Breast epithelium (tissue), 3 donors: ENCODE measurements at regions not wholly inside any gene's neighbourhood (a gene's known extent, or its start where the extent isn't known, plus 50 kb on each side); places are given as distances from the start of the nearest gene placed in this dataset.

ENCODE experiments used
- POLR2A ChIP-seq: fragments of 450-650 bp; IDR thresholded peaks from one replicate; pipeline ENCODE4 v1.6.1; 2016; ENCODE audit warnings: antibody characterized with exemption, mild to moderate bottlenecking, moderate library complexity
- TF ChIP-seq, protein P1 (sequence below), 3 donors: fragments of 450-650 bp; IDR thresholded peaks; one replicate each; pipeline ENCODE4 v1.5.1; 2016 to 2017; ENCODE audit warnings: antibody characterized with exemption in 3 of 3, mild to moderate bottlenecking in 3 of 3, moderate library complexity in 3 of 3

DNA sequence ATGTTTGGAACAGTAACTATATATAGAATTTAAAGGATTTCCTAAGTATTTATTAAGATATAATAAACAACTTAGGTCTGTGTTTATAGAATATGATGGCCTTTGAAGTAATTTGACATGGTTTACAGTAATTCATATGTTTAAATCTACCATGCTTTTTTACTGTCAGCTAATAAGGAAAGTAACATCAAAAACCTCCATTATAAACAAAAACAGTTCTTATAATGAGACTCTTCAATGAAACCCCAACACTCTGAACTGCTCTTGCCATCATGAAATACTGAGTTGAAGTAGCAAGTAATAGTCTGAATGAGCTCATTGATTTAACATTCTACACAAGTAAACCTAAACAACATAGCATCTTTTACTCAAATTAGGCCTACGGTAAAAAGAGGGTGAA, 1236.5 kb downstream of the FSTL5 start:
- TF ChIP-seq, protein P1, sequence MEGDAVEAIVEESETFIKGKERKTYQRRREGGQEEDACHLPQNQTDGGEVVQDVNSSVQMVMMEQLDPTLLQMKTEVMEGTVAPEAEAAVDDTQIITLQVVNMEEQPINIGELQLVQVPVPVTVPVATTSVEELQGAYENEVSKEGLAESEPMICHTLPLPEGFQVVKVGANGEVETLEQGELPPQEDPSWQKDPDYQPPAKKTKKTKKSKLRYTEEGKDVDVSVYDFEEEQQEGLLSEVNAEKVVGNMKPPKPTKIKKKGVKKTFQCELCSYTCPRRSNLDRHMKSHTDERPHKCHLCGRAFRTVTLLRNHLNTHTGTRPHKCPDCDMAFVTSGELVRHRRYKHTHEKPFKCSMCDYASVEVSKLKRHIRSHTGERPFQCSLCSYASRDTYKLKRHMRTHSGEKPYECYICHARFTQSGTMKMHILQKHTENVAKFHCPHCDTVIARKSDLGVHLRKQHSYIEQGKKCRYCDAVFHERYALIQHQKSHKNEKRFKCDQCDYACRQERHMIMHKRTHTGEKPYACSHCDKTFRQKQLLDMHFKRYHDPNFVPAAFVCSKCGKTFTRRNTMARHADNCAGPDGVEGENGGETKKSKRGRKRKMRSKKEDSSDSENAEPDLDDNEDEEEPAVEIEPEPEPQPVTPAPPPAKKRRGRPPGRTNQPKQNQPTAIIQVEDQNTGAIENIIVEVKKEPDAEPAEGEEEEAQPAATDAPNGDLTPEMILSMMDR (IDR thresholded peaks at IDR 0.05): no peak
- no peak for TF ChIP-seq POLR2A
